GM23248 (cell line): ENCODE measurements at regions not wholly inside any gene's neighbourhood (a gene's known extent, or its start where the extent isn't known, plus 50 kb on each side); places are given as distances from the start of the nearest gene placed in this dataset.

Experiments used
- DNase-seq: peaks from one replicate; pipeline ENCODE4 v3.0.0-alpha.2; 2015
- H2AFZ ChIP-seq: fragments of 200-600 bp; sonication (generic); 2 replicates; pipeline ENCODE4 v1.6.1; 2016; ENCODE audit warnings: antibody characterized with exemption
- H3F3A ChIP-seq: fragments of 200-600 bp; sonication (generic); 2 replicates; pipeline ENCODE4 v1.6.1; 2016; ENCODE audit warnings: mild to moderate bottlenecking, antibody characterized with exemption, mixed run types; ENCODE audit not compliant: insufficient read depth
- H3K27ac ChIP-seq: fragments of 200-600 bp; sonication (generic); 2 replicates; pipeline ENCODE4 v1.5.1; 2016; ENCODE audit warnings: mild to moderate bottlenecking
- H3K27me3 ChIP-seq: fragments of 200-600 bp; sonication (generic); replicated peaks from 2 replicates; pipeline ENCODE4 v1.6.1; 2016; ENCODE audit warnings: mild to moderate bottlenecking; ENCODE audit not compliant: insufficient read depth
- H3K36me3 ChIP-seq: fragments of 200-600 bp; sonication (generic); 2 replicates; pipeline ENCODE4 v1.6.1; 2016; ENCODE audit warnings: low read depth, mild to moderate bottlenecking
- H3K4me1 ChIP-seq: fragments of 200-600 bp; sonication (generic); 2 replicates; pipeline ENCODE4 v1.6.1; 2016; ENCODE audit warnings: mild to moderate bottlenecking; ENCODE audit not compliant: insufficient read depth
- H3K4me2 ChIP-seq: fragments of 200-600 bp; sonication (generic); one replicate; pipeline ENCODE4 v1.6.1; 2016; ENCODE audit warnings: mild to moderate bottlenecking; ENCODE audit not compliant: unreplicated experiment
- H3K4me3 ChIP-seq: fragments of 200-600 bp; sonication (generic); 2 replicates; pipeline ENCODE4 v1.5.1; 2016; ENCODE audit warnings: mild to moderate bottlenecking
- H3K79me2 ChIP-seq: fragments of 200-600 bp; sonication (generic); 2 replicates; pipeline ENCODE4 v1.6.1; 2016; ENCODE audit warnings: mild to moderate bottlenecking; ENCODE audit not compliant: insufficient read depth
- H3K9ac ChIP-seq: fragments of 200-600 bp; sonication (generic); 2 replicates; pipeline ENCODE4 v1.6.1; 2016; ENCODE audit warnings: mild to moderate bottlenecking
- H3K9me2 ChIP-seq: fragments of 200-600 bp; sonication (generic); 2 replicates; pipeline ENCODE4 v1.6.1; 2016; ENCODE audit warnings: mixed run types, mild to moderate bottlenecking, moderate library complexity; ENCODE audit not compliant: insufficient read depth
- H3K9me3 ChIP-seq: fragments of 200-600 bp; sonication (generic); one replicate; pipeline ENCODE4 v1.6.1; 2017; ENCODE audit warnings: low read depth
- H4K20me1 ChIP-seq: fragments of 200-600 bp; sonication (generic); 2 replicates; pipeline ENCODE4 v1.6.0; 2016; ENCODE audit not compliant: insufficient read depth
- EZH2 ChIP-seq: fragments of 200-600 bp; sonication (generic); IDR thresholded peaks from 2 replicates; pipeline ENCODE4 v1.6.1; 2018; ENCODE audit warnings: antibody characterized with exemption, mild to moderate bottlenecking; ENCODE audit not compliant: insufficient read depth, poor library complexity, severe bottlenecking
- EZH2phosphoT487 ChIP-seq: fragments of 200-600 bp; sonication (generic); IDR thresholded peaks from 2 replicates; pipeline ENCODE4 v1.6.1; 2018; ENCODE audit warnings: antibody characterized with exemption, moderate library complexity, mild to moderate bottlenecking, low read depth; ENCODE audit not compliant: insufficient read depth
- WGBS, 2 experiments: methylation state at CpG; one replicate each; pipeline ENCODE4 v1.1.6; 2015 to 2017; ENCODE audit warnings: low lambda C conversion rate in 2 of 2, low coverage in 1 of 2; ENCODE audit errors: missing lambda C conversion rate in 2 of 2; 5-methylcytosine and 5-hydroxymethylcytosine counted together
- in situ Hi-C: fragments of 300-500 bp; cut with MboI; formaldehyde crosslinking; loops from 2 replicates; pipeline ENCODE4 v1.15.0; 2020

GRCh38 chr11:8328231-8328794 is 64.6 kb upstream of the LMO1 start:
- 62 to 89% methylated on average over 5 to 7 of the region's 7 CpGs for WGBS, 2 experiments
- TF ChIP-seq EZH2phosphoT487 (no peak), EZH2 (no peak)
- Histone ChIP-seq H3K27ac (no peak overlapping the region), H3K4me1 (no peaks in the 10 kb centered on the region), H4K20me1 (no peaks in the 10 kb centered on the region), H3K9ac (no peak overlapping the region), H3K4me3 (no peak overlapping the region), H2AFZ (no peak overlapping the region), H3K36me3 (no peaks in the 10 kb centered on the region), H3F3A (no peaks in the 10 kb centered on the region), H3K9me2 (no peaks in the 10 kb centered on the region), H3K79me2 (no peaks in the 10 kb centered on the region), H3K4me2 (no peak overlapping the region), H3K9me3 (no peaks in the 10 kb centered on the region), H3K27me3 (peaks cover 17% of the 10 kb centered on the region)
- in situ Hi-C loops: no loop called here
- DNase-seq: no peak

GRCh38 chr11:8327761-8328192 is 64.1 kb upstream of the LMO1 start:
- in situ Hi-C loops: no loop called here
- WGBS, 2 experiments: 3 to 5% methylated on average over 3 of the region's 3 CpGs
- Histone ChIP-seq H3K36me3 (no peaks in the 10 kb centered on the region), H2AFZ (no peak overlapping the region), H3K27ac (no peak overlapping the region), H3K9ac (no peak overlapping the region), H3K4me3 (no peak overlapping the region), H3K79me2 (no peaks in the 10 kb centered on the region), H3K9me2 (no peaks in the 10 kb centered on the region), H3K9me3 (no peaks in the 10 kb centered on the region), H3K4me2 (no peak overlapping the region), H3F3A (no peaks in the 10 kb centered on the region), H4K20me1 (no peaks in the 10 kb centered on the region), H3K27me3 (peaks cover 17% of the 10 kb centered on the region), H3K4me1 (no peaks in the 10 kb centered on the region)
- no peak for DNase-seq
- TF ChIP-seq EZH2phosphoT487 (no peak), EZH2 (no peak)

GRCh38 chr11:8326337-8326736 is 62.7 kb upstream of the LMO1 start:
- Histone ChIP-seq H3K9me2 (no peaks in the 10 kb centered on the region), H2AFZ (no peak overlapping the region), H3K4me3 (no peak overlapping the region), H3K27me3 (peaks cover 17% of the 10 kb centered on the region), H3K9me3 (no peaks in the 10 kb centered on the region), H3F3A (no peaks in the 10 kb centered on the region), H3K9ac (no peak overlapping the region), H3K27ac (no peak overlapping the region), H4K20me1 (no peaks in the 10 kb centered on the region), H3K4me1 (no peaks in the 10 kb centered on the region), H3K36me3 (no peaks in the 10 kb centered on the region), H3K4me2 (no peak overlapping the region), H3K79me2 (no peaks in the 10 kb centered on the region)
- in situ Hi-C loops: no loop called here
- 33 to 44% methylated on average over 3 of the region's 3 CpGs for WGBS, 2 experiments
- TF ChIP-seq EZH2 (no peak), EZH2phosphoT487 (no peak)
- no peak for DNase-seq

- Histone ChIP-seq H3K79me2 (no peaks in the 10 kb centered on the region), H3K36me3 (no peaks in the 10 kb centered on the region), H3K27ac (no peak overlapping the region), H3K4me3 (no peak overlapping the region), H3K9ac (no peak overlapping the region), H3F3A (no peaks in the 10 kb centered on the region), H2AFZ (no peak overlapping the region), H3K9me2 (no peaks in the 10 kb centered on the region), H3K27me3 (peaks cover 17% of the 10 kb centered on the region), H3K4me1 (no peaks in the 10 kb centered on the region), H3K4me2 (no peak overlapping the region), H3K9me3 (no peaks in the 10 kb centered on the region), H4K20me1 (no peaks in the 10 kb centered on the region)
- 39 to 42% methylated on average over 8 to 9 of the region's 9 CpGs for WGBS, 2 experiments
- TF ChIP-seq EZH2phosphoT487: no peak
- TF ChIP-seq EZH2: no peak
- no peak for DNase-seq
- in situ Hi-C loops: no loop called here
These were observed 62.1 kb upstream of the LMO1 start for GRCh38 chr11:8325591-8326304.
